ENCODE measurements at regions not wholly inside any gene's neighbourhood (a gene's known extent, or its start where the extent isn't known, plus 50 kb on each side); places are given as distances from the start of the nearest gene placed in this dataset.

- no peak for TF ChIP-seq EZH2phosphoT487 (IDR thresholded peaks at IDR 0.05; ENCODE audit: borderline replicate concordance, low read depth)
- no peak for TF ChIP-seq MAX (IDR thresholded peaks at IDR 0.05; ENCODE audit: low read depth)
- TF ChIP-seq NFIC (IDR thresholded peaks at IDR 0.05; ENCODE audit: borderline replicate concordance): no peak
- no peak for TF ChIP-seq CTCF (IDR thresholded peaks at IDR 0.05)
Measured at GRCh38 chr17:52476638-52477313, 318.3 kb upstream of the CA10 start.
